GM12878 (cell line): ENCODE measurements at regions not wholly inside any gene's neighbourhood (a gene's known extent, or its start where the extent isn't known, plus 50 kb on each side); places are given as distances from the start of the nearest gene placed in this dataset.
A peak's percentile ranks its signal among the peaks of the same experiment; 100 is the strongest.

ENCODE experiments used
- ATF2 ChIP-seq: IDR thresholded peaks from 2 replicates; pipeline ENCODE4 v1.6.1; 2012; ENCODE audit warnings: low read length, inconsistent platforms
- BHLHE40 ChIP-seq, 2 experiments: fragments of 450-650 bp in 1 of 2; IDR thresholded peaks; 2 replicates each; pipeline ENCODE4 v1.6.1; 2011 to 2017; ENCODE audit warnings: low read depth in 2 of 2, borderline replicate concordance in 1 of 2, improper control_type of control experiment in 1 of 2, low read length in 1 of 2, mild to moderate bottlenecking in 1 of 2
- CREB1 ChIP-seq: IDR thresholded peaks from 2 replicates; pipeline ENCODE4 v1.6.1; 2012; ENCODE audit warnings: low read depth, mild to moderate bottlenecking, inconsistent platforms
- E4F1 ChIP-seq: fragments of 450-650 bp; IDR thresholded peaks from 2 replicates; pipeline ENCODE4 v1.6.1; 2018; ENCODE audit warnings: borderline replicate concordance, mild to moderate bottlenecking; ENCODE audit not compliant: partially characterized antibody
- EGR1 ChIP-seq, 2 experiments: IDR thresholded peaks; 1 replicate in 1 of 2; 2 replicates in 1 of 2; pipeline ENCODE4 v1.6.1; 2011 to 2012; ENCODE audit warnings: low read depth in 2 of 2, low read length in 2 of 2, borderline replicate concordance in 1 of 2, mild to moderate bottlenecking in 1 of 2, moderate library complexity in 1 of 2
- ELK1 ChIP-seq: IDR thresholded peaks from 2 replicates; pipeline ENCODE4 v1.6.1; 2012; ENCODE audit warnings: low read depth, low read length, improper control_type of control experiment
- ETV6 ChIP-seq, 2 experiments: fragments of 450-650 bp in 1 of 2; IDR thresholded peaks in 1 of 2; conservative IDR thresholded peaks in 1 of 2; 2 replicates each; pipeline ENCODE4 v1.6.1; 2014; ENCODE audit warnings: antibody characterized with exemption in 1 of 2, borderline replicate concordance in 1 of 2, low read depth in 1 of 2, mild to moderate bottlenecking in 1 of 2, moderate library complexity in 1 of 2
- GABPA ChIP-seq: IDR thresholded peaks from 2 replicates; pipeline ENCODE4 v1.6.1; 2014; ENCODE audit warnings: antibody characterized with exemption, low read depth, mild to moderate bottlenecking, inconsistent platforms
- HSF1 ChIP-seq: fragments of 150-350 bp; IDR thresholded peaks from 2 replicates; pipeline ENCODE4 v1.6.1; 2014; ENCODE audit warnings: mild to moderate bottlenecking, low read depth, low read length
- IRF5 ChIP-seq: fragments of 450-650 bp; IDR thresholded peaks from 2 replicates; pipeline ENCODE4 v1.6.1; 2017; ENCODE audit warnings: borderline replicate concordance
- JUNB ChIP-seq: IDR thresholded peaks from 2 replicates; pipeline ENCODE4 v1.6.1; 2016; ENCODE audit warnings: antibody characterized with exemption, mild to moderate bottlenecking
- MEF2A ChIP-seq: IDR thresholded peaks from 2 replicates; pipeline ENCODE4 v1.6.1; 2011; ENCODE audit warnings: low read depth, mild to moderate bottlenecking, low read length, moderate library complexity; ENCODE audit not compliant: insufficient read depth
- NR2C2 ChIP-seq: IDR thresholded peaks from 2 replicates; pipeline ENCODE4 v1.6.1; 2011; ENCODE audit warnings: borderline replicate concordance, low read depth; ENCODE audit not compliant: control insufficient read depth, insufficient read length
- RCOR1 ChIP-seq: conservative IDR thresholded peaks from 2 replicates; pipeline ENCODE4 v1.6.1; 2012; ENCODE audit warnings: low read depth, low read length, improper control_type of control experiment
- RELB ChIP-seq: fragments of 450-650 bp; IDR thresholded peaks from 2 replicates; pipeline ENCODE4 v1.6.1; 2017; ENCODE audit warnings: low read depth, mild to moderate bottlenecking, moderate library complexity
- SMC3 ChIP-seq: IDR thresholded peaks from 2 replicates; pipeline ENCODE4 v1.6.1; 2011; ENCODE audit warnings: low read length, improper control_type of control experiment, borderline replicate concordance
- TAF1 ChIP-seq: IDR thresholded peaks from 2 replicates; pipeline ENCODE4 v1.6.1; 2011; ENCODE audit warnings: mild to moderate bottlenecking, low read depth, low read length, borderline replicate concordance

- TF ChIP-seq ETV6 (conservative IDR thresholded peaks at IDR 0.05 in 1 of 2, IDR thresholded peaks at IDR 0.05 in 1 of 2; ENCODE audit: borderline replicate concordance in 1 of 2, low read depth in 1 of 2) (no peak), E4F1 (no peak), JUNB (no peak), IRF5 (no peak), HSF1 (no peak), ATF2 (0 out of 2 replicates have a peak, but pooled peaks have one; percentile 48), MEF2A (no peak), RELB (peak; percentile 60), SMC3 (no peak), CREB1 (peak; percentile 41; the same call in 1 of the 2 replicates), GABPA (peak; percentile 59; the same call in 1 of the 2 replicates), ELK1 (no peak), EGR1 (IDR thresholded peaks at IDR 0.05; ENCODE audit: borderline replicate concordance in 1 of 2, low read depth in 2 of 2, low read length in 2 of 2) (no peak), TAF1 (no peak), NR2C2 (no peak), BHLHE40 (IDR thresholded peaks at IDR 0.05; ENCODE audit: borderline replicate concordance in 1 of 2, low read depth in 2 of 2, low read length in 1 of 2) (peak; percentile 87 to 88), RCOR1 (no peak)
Observed at GRCh38 chr6:12595161-12595811, 121.3 kb upstream of the PHACTR1 start (continued).
